HEK293T (cell line): ENCODE measurements at regions not wholly inside any gene's neighbourhood (a gene's known extent, or its start where the extent isn't known, plus 50 kb on each side); places are given as distances from the start of the nearest gene placed in this dataset.

Source experiments
- ARNT ChIP-seq: fragments of 450-650 bp; IDR thresholded peaks from 2 replicates; pipeline ENCODE4 v1.6.1; 2017; ENCODE audit warnings: mild to moderate bottlenecking
- BHLHE40 ChIP-seq: fragments of 450-650 bp; IDR thresholded peaks from 2 replicates; pipeline ENCODE4 v1.6.1; 2016; ENCODE audit warnings: mild to moderate bottlenecking, moderate library complexity, borderline replicate concordance
- CTBP1 ChIP-seq: fragments of 450-650 bp; IDR thresholded peaks from 2 replicates; pipeline ENCODE4 v1.6.1; 2016; ENCODE audit warnings: borderline replicate concordance
- FOXK2 ChIP-seq: fragments of 450-650 bp; IDR thresholded peaks from 2 replicates; pipeline ENCODE4 v1.6.1; 2016; ENCODE audit warnings: mild to moderate bottlenecking
- FOXM1 ChIP-seq: fragments of 450-650 bp; IDR thresholded peaks from 2 replicates; pipeline ENCODE4 v1.6.1; 2017; ENCODE audit warnings: mild to moderate bottlenecking, borderline replicate concordance
- TARDBP ChIP-seq: fragments of 450-650 bp; IDR thresholded peaks from 2 replicates; pipeline ENCODE4 v1.6.1; 2016

DNA sequence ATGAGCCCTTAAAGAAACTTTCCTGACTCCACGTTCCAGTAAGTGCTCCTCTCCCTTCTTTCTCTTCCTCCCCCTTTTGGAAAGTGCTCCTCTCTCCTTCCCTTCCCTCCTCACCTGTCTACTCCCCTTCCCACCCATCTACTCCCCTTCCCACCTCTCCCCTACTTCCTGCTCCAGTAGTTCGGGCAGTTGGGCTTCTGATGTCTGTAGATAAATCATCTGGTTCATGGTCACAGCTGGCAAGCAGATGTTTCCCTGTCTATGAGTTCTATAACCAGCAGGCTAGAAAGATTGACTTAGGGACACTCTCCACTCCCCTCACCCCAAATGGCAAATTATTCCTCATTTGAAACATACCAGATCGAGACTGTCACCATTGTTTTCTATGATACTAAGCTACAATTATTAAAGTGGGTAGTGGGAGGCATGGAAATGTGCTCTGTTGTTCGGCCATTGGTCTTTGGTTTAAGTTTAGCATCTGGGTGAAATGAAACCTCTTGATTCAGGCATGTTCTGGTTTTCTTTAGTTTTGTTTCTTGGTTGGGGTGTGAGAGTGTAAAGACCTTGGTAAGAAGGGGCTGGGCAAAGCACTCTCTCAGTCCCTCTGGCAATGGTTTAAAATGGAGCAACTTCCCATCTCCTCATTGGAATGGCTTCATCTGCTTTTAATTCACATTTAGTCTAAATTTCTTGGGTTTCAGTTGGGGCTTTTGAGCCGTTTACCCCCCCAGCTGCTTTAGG lies 413.2 kb upstream of the SPRED2 start:
- TF ChIP-seq TARDBP (no peak), CTBP1 (no peak), FOXK2 (no peak), BHLHE40 (no peak), ARNT (no peak), FOXM1 (no peak)
